Small intestine (tissue), 7 donors: ENCODE measurements at regions not wholly inside any gene's neighbourhood (a gene's known extent, or its start where the extent isn't known, plus 50 kb on each side); places are given as distances from the start of the nearest gene placed in this dataset.

Experiments used
- DNase-seq, 2 donors: peaks; one replicate each; pipeline versions ENCODE4 v3.0.0 to v3.0.0-alpha.2; 2013
- FAIRE-seq: peaks from 2 replicates; lab custom pipeline; 2012; peaks lifted over from hg19 to GRCh38; lab: Jason Lieb, UNC
- H3K27ac ChIP-seq, 3 donors: one replicate each; pipeline ENCODE4 v1.5.1; 2013; ENCODE audit warnings: low read length in 2 of 3, mild to moderate bottlenecking in 2 of 3, control low read depth in 1 of 3, inconsistent platforms in 1 of 3, low read depth in 1 of 3, moderate library complexity in 1 of 3
- H3K27me3 ChIP-seq, 3 donors: one replicate each; pipeline ENCODE4 v1.6.1; 2013; ENCODE audit warnings: low read length in 3 of 3, inconsistent platforms in 1 of 3; ENCODE audit not compliant: control insufficient read depth in 3 of 3, insufficient read depth in 3 of 3
- H3K36me3 ChIP-seq, 3 donors: one replicate each; pipeline ENCODE4 v1.6.1; 2013; ENCODE audit warnings: low read length in 3 of 3, inconsistent platforms in 1 of 3, low read depth in 1 of 3, mild to moderate bottlenecking in 1 of 3, moderate library complexity in 1 of 3; ENCODE audit not compliant: control insufficient read depth in 3 of 3, insufficient read depth in 2 of 3
- H3K4me1 ChIP-seq, 3 donors: one replicate each; pipeline ENCODE4 v1.6.1; 2013; ENCODE audit warnings: low read length in 2 of 3, inconsistent platforms in 1 of 3, low read depth in 1 of 3, mild to moderate bottlenecking in 1 of 3, moderate library complexity in 1 of 3; ENCODE audit not compliant: control insufficient read depth in 3 of 3, insufficient read depth in 2 of 3
- H3K4me3 ChIP-seq, 3 donors: one replicate each; pipeline ENCODE4 v1.5.1; 2013; ENCODE audit warnings: low read length in 3 of 3, control low read depth in 1 of 3, inconsistent platforms in 1 of 3, low read depth in 1 of 3, mild to moderate bottlenecking in 1 of 3, moderate library complexity in 1 of 3
- H3K9me3 ChIP-seq, 2 donors: one replicate each; pipeline ENCODE4 v1.6.1; 2013; ENCODE audit warnings: low read depth in 1 of 2, low read length in 1 of 2; ENCODE audit not compliant: control insufficient read depth in 2 of 2, insufficient read depth in 1 of 2
- WGBS, 3 donors: extraction: QIAGEN DNeasy Blood & Tissue Kit; methylation state at CpG; one replicate each; pipeline ENCODE4 v1.1.7; 2013; 5-methylcytosine and 5-hydroxymethylcytosine counted together
- donor health status: healthy with polysubstance abuse.
- donor health status: control.
- donor health status: control.
- donor health status: Bipolar disorder and iron deficiency.
- donor health status: healthy.

DNA sequence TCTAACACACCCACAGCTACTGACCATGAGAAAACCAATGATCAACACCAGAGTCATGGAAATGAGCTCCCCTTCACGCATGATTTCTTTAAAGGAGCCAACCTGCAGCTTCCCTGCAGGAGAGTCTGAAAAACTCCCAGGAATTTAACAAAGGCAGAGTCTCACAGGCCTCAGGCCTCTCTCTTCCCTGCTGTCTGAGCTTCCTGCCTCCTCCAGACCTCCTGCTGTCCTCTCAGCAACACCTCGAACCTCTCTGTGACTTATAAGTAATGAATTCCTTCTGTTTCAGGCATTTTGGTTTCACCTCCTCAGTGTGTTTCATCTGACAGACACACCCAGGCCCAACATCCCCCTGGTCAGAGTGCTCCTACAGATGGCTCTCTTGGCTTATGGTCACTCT, 1044.4 kb downstream of the UQCRFS1 start:
- FAIRE-seq: no peak
- Histone ChIP-seq H3K27me3 (no peaks in the 10 kb centered on the region), H3K27ac (no peak overlapping the region), H3K4me1 (no peaks in the 10 kb centered on the region), H3K4me3 (no peak overlapping the region), H3K36me3 (no peaks in the 10 kb centered on the region), H3K9me3 (no peaks in the 10 kb centered on the region)
- no peak for DNase-seq
- 47 to 56% (median 53%) methylated on average over 2 of the region's 2 CpGs for WGBS, 3 donors

DNA sequence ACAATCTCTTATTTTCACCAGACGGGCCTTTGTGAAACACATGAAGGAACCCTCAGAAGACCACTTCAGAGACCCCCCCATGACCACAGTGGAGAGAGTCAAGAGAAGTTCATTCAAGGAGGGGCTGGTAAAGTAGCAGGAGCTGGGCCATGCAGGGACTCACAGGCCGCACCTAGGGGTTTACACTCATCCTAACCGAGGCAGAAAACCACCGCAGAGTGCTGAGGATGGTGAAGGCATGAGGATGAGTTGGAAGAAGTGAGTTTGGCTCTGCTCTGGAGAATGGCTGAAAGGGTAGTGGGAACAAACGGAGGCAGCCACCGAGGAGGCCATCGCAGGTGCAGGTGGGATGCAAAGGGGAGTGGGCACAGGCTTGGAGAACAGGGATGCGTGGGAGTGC, 1046.9 kb downstream of the UQCRFS1 start:
- Histone ChIP-seq H3K9me3 (no peaks in the 10 kb centered on the region), H3K27me3 (no peaks in the 10 kb centered on the region), H3K36me3 (no peaks in the 10 kb centered on the region), H3K27ac (no peak overlapping the region), H3K4me1 (no peaks in the 10 kb centered on the region), H3K4me3 (no peak overlapping the region)
- DNase-seq (no peak), FAIRE-seq (no peak)
- WGBS, 3 donors: 80 to 87% (median 86%) methylated on average over 8 of the region's 8 CpGs

DNA sequence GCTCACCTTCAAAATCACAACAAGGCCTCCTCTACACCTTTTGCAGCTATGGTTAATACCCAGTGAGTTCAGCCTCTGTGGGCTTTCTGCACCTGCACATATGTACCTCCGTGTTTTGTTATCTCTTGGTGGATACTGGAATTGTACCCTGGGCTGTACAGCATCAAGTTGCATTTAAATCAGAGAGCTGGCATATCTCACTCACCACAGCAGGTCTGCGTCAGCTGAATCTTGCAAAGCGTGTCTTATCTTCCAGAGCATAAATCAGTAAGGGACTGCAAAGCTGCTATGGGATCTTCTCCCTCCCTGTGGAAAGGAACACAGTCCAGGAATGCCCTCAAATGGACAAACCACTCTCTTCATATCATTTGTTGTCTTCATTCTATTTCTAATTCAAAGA, 1048.7 kb downstream of the UQCRFS1 start:
- Histone ChIP-seq H3K9me3 (no peaks in the 10 kb centered on the region), H3K27ac (no peak overlapping the region), H3K36me3 (no peaks in the 10 kb centered on the region), H3K4me3 (no peak overlapping the region), H3K4me1 (no peaks in the 10 kb centered on the region), H3K27me3 (no peaks in the 10 kb centered on the region)
- FAIRE-seq (no peak), DNase-seq (no peak)
- 52 to 73% (median 69%) methylated on average over 3 of the region's 3 CpGs for WGBS, 3 donors

DNA sequence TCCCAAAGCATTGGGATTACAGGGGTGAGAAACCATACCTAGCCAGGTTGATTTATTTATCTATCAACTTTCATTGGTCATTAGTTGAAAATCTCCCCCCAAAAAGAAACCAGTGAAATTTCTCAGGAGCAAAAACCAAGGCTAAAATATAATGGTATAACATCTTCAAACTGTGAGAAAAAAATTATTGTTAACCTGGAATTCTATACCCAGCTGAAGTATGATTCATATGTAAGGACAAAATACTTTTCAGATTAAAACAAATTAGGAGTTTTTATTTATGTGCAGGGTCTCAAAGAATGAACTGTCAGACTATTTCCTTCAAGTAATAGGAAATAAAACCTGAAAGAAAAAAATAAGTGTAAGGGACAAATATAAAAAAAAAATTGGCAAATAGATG, 1053.9 kb downstream of the UQCRFS1 start:
- DNase-seq: no peak
- Histone ChIP-seq H3K27me3 (no peaks in the 10 kb centered on the region), H3K4me3 (no peak overlapping the region), H3K36me3 (no peaks in the 10 kb centered on the region), H3K27ac (no peak overlapping the region), H3K9me3 (peaks cover 0 to 2% of the 10 kb centered on the region in 2 donors), H3K4me1 (no peaks in the 10 kb centered on the region)
- FAIRE-seq: no peak

DNA sequence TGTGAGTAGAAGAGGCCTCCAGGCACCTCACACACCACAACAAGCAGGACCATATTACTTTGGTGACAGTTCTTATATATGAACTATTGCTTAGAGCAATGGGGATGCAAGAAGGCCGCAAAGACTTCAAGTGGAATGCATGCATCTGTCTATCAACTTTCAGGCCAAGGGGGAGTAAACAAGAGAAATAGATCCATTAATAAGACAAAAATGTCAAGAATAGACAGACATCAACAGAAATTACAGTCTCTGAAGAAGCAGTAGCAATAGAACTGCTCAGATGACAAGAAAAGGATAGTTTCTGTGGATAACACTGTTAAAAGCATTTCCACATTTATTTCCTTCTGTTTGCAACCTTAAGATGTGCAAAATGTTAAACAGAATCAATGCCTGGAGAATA, 1057.7 kb downstream of the UQCRFS1 start:
- Histone ChIP-seq H3K36me3 (no peaks in the 10 kb centered on the region), H3K4me1 (no peaks in the 10 kb centered on the region), H3K4me3 (no peak overlapping the region), H3K9me3 (peaks cover 0 to 2% of the 10 kb centered on the region in 2 donors), H3K27me3 (no peaks in the 10 kb centered on the region), H3K27ac (no peak overlapping the region)
- FAIRE-seq: no peak
- WGBS, 3 donors: 81 to 91% (median 88%) methylated on average over 1 of the region's 1 CpG
- DNase-seq: no peak

DNA sequence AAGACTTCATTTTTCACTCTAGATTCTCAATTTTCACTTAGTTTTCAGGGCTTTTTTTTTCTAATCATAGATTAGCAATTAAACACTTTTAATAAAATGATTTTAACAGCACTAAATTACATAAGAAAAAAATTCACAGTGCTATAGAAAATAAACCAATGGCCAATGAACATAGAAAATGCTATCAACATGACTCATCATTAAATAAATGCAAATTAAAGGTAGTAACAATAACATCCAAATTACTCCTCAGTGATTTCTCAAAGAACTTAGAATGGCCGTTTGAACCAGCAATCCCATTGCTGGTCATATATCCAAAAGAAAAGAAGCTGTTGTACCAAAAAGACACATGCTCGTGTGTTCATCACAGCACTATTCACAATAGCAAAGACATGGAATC, 1058.9 kb downstream of the UQCRFS1 start:
- Histone ChIP-seq H3K9me3 (peaks cover 0 to 2% of the 10 kb centered on the region in 2 donors), H3K36me3 (no peaks in the 10 kb centered on the region), H3K4me3 (no peak overlapping the region), H3K4me1 (no peaks in the 10 kb centered on the region), H3K27ac (no peak overlapping the region), H3K27me3 (no peaks in the 10 kb centered on the region)
- DNase-seq: no peak
- 75 to 77% (median 76%) methylated on average over 2 of the region's 2 CpGs for WGBS, 3 donors
- FAIRE-seq: no peak

DNA sequence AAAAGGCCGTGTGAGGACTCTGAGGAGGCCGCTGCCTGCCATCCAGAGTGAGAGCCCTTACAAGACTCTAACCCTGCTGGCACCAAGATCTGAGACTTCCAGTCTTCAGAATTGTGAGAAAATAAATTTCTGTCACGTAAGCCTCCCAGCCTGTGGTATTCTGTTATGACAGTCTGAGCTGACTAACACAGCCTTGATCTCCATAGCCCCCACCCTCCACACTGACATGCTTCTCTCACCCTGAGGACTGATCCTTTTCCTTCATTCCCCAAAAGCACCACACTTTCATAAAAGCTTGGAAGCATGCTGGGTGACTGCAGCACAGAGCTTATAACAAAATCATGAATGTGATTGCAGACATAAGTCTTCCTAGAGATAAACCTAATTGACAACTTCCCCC, 1059.8 kb downstream of the UQCRFS1 start:
- FAIRE-seq: no peak
- 83 to 89% (median 87%) methylated on average over 3 of the region's 3 CpGs for WGBS, 3 donors

DNA sequence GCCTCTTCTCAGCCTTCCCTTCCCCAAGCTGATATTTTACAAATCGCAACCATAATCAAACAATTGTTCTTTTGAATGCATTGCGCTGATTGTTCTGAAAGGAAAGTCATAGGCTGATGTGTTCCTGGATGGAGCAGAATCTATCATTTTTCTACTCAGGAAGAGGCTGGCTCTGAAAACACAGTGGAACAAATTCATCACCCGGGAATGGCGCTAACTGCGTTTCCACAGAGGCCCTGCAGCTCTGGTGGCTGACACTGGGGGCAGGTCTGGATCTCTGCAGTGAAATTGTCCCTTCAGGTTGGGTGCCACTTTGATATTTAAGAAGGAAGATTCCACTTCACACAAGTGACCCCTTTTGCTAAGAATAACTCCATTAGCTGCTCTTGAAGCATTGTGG, 1060.8 kb downstream of the UQCRFS1 start:
- H3K4me3 ChIP-seq: no peak overlapping the region
- FAIRE-seq: no peak

More for the DNA sequence above, 1059.8 kb downstream of the UQCRFS1 start:
- Histone ChIP-seq H3K27me3 (no peaks in the 10 kb centered on the region), H3K9me3 (peaks cover 0 to 2% of the 10 kb centered on the region in 2 donors), H3K4me1 (no peaks in the 10 kb centered on the region), H3K27ac (no peak overlapping the region), H3K36me3 (no peaks in the 10 kb centered on the region), H3K4me3 (no peak overlapping the region)
- DNase-seq: no peak

DNA sequence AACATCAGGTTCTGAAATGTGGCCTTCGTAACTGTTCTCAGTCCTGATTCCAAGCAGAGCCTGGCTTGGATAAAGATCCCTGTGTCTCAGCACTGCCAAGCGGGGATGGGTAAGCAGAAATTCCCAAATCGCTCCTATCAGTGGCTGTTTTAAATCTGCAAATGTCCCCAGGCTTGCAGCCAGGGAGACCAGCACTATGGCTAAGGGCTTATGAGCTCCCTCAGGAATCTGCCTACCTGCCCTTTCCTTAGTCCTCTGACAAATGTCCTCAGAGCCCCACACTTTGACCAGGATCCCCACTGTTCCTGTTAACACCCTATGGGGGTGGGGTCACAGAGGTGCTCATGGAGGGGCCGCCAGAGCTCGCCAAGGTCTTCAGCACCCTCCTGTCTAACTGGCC, 1062.8 kb downstream of the UQCRFS1 start:
- FAIRE-seq (no peak), DNase-seq (no peak)
- H3K36me3 ChIP-seq: no peaks in the 10 kb centered on the region
- H3K27ac ChIP-seq: no peak overlapping the region
- H3K4me1 ChIP-seq: no peaks in the 10 kb centered on the region
- H3K27me3 ChIP-seq: no peaks in the 10 kb centered on the region
- H3K4me3 ChIP-seq: no peak overlapping the region
- WGBS, 3 donors: 73 to 79% (median 77%) methylated on average over 5 of the region's 5 CpGs
- no peaks in the 10 kb centered on the region for H3K9me3 ChIP-seq

More for the DNA sequence above, 1060.8 kb downstream of the UQCRFS1 start:
- Histone ChIP-seq H3K4me1 (no peaks in the 10 kb centered on the region), H3K36me3 (no peaks in the 10 kb centered on the region), H3K9me3 (peaks cover 0 to 2% of the 10 kb centered on the region in 2 donors), H3K27ac (no peak overlapping the region), H3K27me3 (no peaks in the 10 kb centered on the region)
- WGBS, 3 donors: 76 to 85% (median 84%) methylated on average over 5 of the region's 5 CpGs
- DNase-seq: no peak
